ENCODE measurements at regions not wholly inside any gene's neighbourhood (a gene's known extent, or its start where the extent isn't known, plus 50 kb on each side); places are given as distances from the start of the nearest gene placed in this dataset.

DNA sequence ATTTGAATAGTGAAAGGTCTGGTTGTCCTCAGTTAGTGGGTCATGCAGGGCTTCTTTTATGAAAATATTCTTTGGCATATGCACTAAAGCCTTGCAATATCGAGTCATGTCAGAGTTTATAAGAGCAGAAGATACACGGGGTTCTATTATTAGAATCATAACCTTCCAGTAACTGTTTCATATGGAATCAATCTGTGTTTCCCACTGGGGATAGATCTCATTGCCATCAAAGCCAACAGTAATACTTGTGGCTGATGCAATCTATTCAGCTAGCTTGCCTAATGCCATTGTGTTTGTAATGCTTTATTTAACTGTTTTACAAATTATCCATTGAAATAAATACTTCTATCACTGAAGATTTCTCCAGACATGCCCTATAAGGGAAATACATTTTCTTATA is 746.9 kb upstream of the PCDH9 start:
- TF ChIP-seq EZH2 (IDR thresholded peaks at IDR 0.05; ENCODE audit: insufficient read depth, low read length): no peak
- TF ChIP-seq, protein P1, sequence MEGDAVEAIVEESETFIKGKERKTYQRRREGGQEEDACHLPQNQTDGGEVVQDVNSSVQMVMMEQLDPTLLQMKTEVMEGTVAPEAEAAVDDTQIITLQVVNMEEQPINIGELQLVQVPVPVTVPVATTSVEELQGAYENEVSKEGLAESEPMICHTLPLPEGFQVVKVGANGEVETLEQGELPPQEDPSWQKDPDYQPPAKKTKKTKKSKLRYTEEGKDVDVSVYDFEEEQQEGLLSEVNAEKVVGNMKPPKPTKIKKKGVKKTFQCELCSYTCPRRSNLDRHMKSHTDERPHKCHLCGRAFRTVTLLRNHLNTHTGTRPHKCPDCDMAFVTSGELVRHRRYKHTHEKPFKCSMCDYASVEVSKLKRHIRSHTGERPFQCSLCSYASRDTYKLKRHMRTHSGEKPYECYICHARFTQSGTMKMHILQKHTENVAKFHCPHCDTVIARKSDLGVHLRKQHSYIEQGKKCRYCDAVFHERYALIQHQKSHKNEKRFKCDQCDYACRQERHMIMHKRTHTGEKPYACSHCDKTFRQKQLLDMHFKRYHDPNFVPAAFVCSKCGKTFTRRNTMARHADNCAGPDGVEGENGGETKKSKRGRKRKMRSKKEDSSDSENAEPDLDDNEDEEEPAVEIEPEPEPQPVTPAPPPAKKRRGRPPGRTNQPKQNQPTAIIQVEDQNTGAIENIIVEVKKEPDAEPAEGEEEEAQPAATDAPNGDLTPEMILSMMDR (IDR thresholded peaks at IDR 0.05; ENCODE audit: insufficient read depth, low read depth, low read length): no peak
- Histone ChIP-seq H3K9me3 (ENCODE audit: insufficient read depth, low read depth, low read length) (no peaks in the 10 kb centered on the region), H3K79me2 (ENCODE audit: insufficient read depth, low read length) (no peaks in the 10 kb centered on the region), H3K27ac (ENCODE audit: low read depth, low read length) (no peak overlapping the region), H2AFZ (ENCODE audit: low read depth, low read length) (no peak overlapping the region), H3K4me1 (ENCODE audit: insufficient read depth, low read length) (no peaks in the 10 kb centered on the region), H3K9ac (ENCODE audit: low read length) (no peak overlapping the region), H3K4me3 (ENCODE audit: insufficient read depth, low read depth, low read length) (no peak overlapping the region), H3K27me3 (ENCODE audit: insufficient read depth, low read length) (no peaks in the 10 kb centered on the region), H3K4me2 (ENCODE audit: low read length) (no peak overlapping the region), H4K20me1 (ENCODE audit: insufficient read depth, low read length) (no peaks in the 10 kb centered on the region), H3K36me3 (ENCODE audit: insufficient read depth, low read length) (no peaks in the 10 kb centered on the region)
- Mint-ChIP-seq H3K9me3 (ENCODE audit: unreplicated experiment) (no peaks in the 10 kb centered on the region), H3K4me1 (ENCODE audit: low read depth, unreplicated experiment) (peaks cover 1% of the 10 kb centered on the region), H3K4me3 (ENCODE audit: unreplicated experiment) (no peak overlapping the region), H3K27me3 (ENCODE audit: low read depth, unreplicated experiment) (no peaks in the 10 kb centered on the region), H3K36me3 (ENCODE audit: low read depth, unreplicated experiment) (no peaks in the 10 kb centered on the region), H3K27ac (ENCODE audit: unreplicated experiment) (no peak overlapping the region)
- FAIRE-seq (no peak), DNase-seq (ENCODE audit: low read depth) (no peak)

DNA sequence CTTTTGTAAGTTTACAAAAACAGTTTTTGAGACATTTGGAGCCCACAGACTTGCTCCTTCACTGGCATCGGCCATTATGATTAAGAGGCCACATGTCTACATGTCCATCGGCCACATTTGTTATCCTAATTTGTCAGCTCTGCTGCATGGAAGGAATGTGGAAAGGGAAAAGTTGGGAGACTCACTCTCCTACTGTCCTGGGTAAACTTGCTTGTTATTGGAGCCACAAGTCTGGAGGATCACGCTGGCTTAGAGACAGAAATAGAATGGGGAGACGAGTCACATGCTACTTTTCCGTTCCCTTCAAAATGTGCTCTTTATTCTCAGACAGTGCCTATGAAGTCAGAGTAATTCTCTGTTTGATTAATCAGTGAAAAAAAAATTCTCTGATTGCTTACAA is 741.2 kb upstream of the PCDH9 start:
- no peaks in the 10 kb centered on the region for H3K27me3 ChIP-seq (ENCODE audit: insufficient read depth, low read length)
- DNase-seq (ENCODE audit: low read depth) (peak; percentile 31), FAIRE-seq (no peak)
- Mint-ChIP-seq H3K27ac (ENCODE audit: unreplicated experiment) (peak overlapping the region; percentile 75), H3K36me3 (ENCODE audit: low read depth, unreplicated experiment) (no peaks in the 10 kb centered on the region), H3K9me3 (ENCODE audit: unreplicated experiment) (no peaks in the 10 kb centered on the region), H3K4me1 (ENCODE audit: low read depth, unreplicated experiment) (peaks cover 12% of the 10 kb centered on the region), H3K4me3 (ENCODE audit: unreplicated experiment) (no peak overlapping the region), H3K27me3 (ENCODE audit: low read depth, unreplicated experiment) (no peaks in the 10 kb centered on the region)
- H3K27ac ChIP-seq (ENCODE audit: low read depth, low read length): no peak overlapping the region
- H3K9ac ChIP-seq (ENCODE audit: low read length): no peak overlapping the region
- no peak overlapping the region for H2AFZ ChIP-seq (ENCODE audit: low read depth, low read length)
- no peak for TF ChIP-seq EZH2 (IDR thresholded peaks at IDR 0.05; ENCODE audit: insufficient read depth, low read length)
- TF ChIP-seq, protein P1 (IDR thresholded peaks at IDR 0.05; ENCODE audit: insufficient read depth, low read depth, low read length): no peak
- H3K79me2 ChIP-seq (ENCODE audit: insufficient read depth, low read length): no peaks in the 10 kb centered on the region
- no peak overlapping the region for H3K4me3 ChIP-seq (ENCODE audit: insufficient read depth, low read depth, low read length)
- H3K9me3 ChIP-seq (ENCODE audit: insufficient read depth, low read depth, low read length): no peaks in the 10 kb centered on the region
- no peaks in the 10 kb centered on the region for H3K36me3 ChIP-seq (ENCODE audit: insufficient read depth, low read length)
- no peaks in the 10 kb centered on the region for H4K20me1 ChIP-seq (ENCODE audit: insufficient read depth, low read length)
- H3K4me1 ChIP-seq (ENCODE audit: insufficient read depth, low read length): no peaks in the 10 kb centered on the region
- H3K4me2 ChIP-seq (ENCODE audit: low read length): no peak overlapping the region

DNA sequence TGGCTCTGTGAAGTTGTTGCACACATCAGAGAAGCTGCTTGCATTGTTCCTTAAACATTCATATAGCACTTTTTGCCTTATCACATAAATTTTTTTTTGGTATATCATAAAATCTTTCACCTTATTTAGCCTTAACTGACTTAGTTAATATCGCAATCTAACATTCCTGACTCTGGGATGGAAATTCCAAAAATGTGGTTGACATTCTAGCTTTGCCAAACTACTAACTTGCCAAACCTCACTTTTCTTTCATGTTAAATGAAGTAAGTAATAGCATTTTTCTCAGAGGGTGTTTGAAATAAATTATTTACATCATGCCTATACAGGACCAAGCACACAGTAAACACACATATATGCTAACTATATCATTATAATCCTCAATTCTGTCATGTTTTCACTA is 736.9 kb upstream of the PCDH9 start:
- Histone ChIP-seq H3K9me3 (ENCODE audit: insufficient read depth, low read depth, low read length) (no peaks in the 10 kb centered on the region), H2AFZ (ENCODE audit: low read depth, low read length) (no peak overlapping the region), H3K27ac (ENCODE audit: low read depth, low read length) (no peak overlapping the region), H3K9ac (ENCODE audit: low read length) (no peak overlapping the region), H3K4me3 (ENCODE audit: insufficient read depth, low read depth, low read length) (no peak overlapping the region), H3K36me3 (ENCODE audit: insufficient read depth, low read length) (no peaks in the 10 kb centered on the region), H3K27me3 (ENCODE audit: insufficient read depth, low read length) (no peaks in the 10 kb centered on the region), H4K20me1 (ENCODE audit: insufficient read depth, low read length) (no peaks in the 10 kb centered on the region), H3K4me2 (ENCODE audit: low read length) (no peak overlapping the region), H3K79me2 (ENCODE audit: insufficient read depth, low read length) (no peaks in the 10 kb centered on the region), H3K4me1 (ENCODE audit: insufficient read depth, low read length) (no peaks in the 10 kb centered on the region)
- peak; percentile 41 for DNase-seq (ENCODE audit: low read depth)
- Mint-ChIP-seq H3K27me3 (ENCODE audit: low read depth, unreplicated experiment) (no peaks in the 10 kb centered on the region), H3K4me1 (ENCODE audit: low read depth, unreplicated experiment) (peaks cover 18% of the 10 kb centered on the region), H3K4me3 (ENCODE audit: unreplicated experiment) (no peak overlapping the region), H3K9me3 (ENCODE audit: unreplicated experiment) (no peaks in the 10 kb centered on the region), H3K27ac (ENCODE audit: unreplicated experiment) (no peak overlapping the region), H3K36me3 (ENCODE audit: low read depth, unreplicated experiment) (no peaks in the 10 kb centered on the region)
- no peak for FAIRE-seq
- TF ChIP-seq EZH2 (IDR thresholded peaks at IDR 0.05; ENCODE audit: insufficient read depth, low read length): no peak
- TF ChIP-seq, protein P1 (IDR thresholded peaks at IDR 0.05; ENCODE audit: insufficient read depth, low read depth, low read length): no peak
